Left cardiac atrium (tissue), 4 donors: ENCODE measurements at regions not wholly inside any gene's neighbourhood (a gene's known extent, or its start where the extent isn't known, plus 50 kb on each side); places are given as distances from the start of the nearest gene placed in this dataset.
"Not testable (repeated sequence)": the region's sequence is repeated elsewhere in the genome, so short reads cannot be mapped to it uniquely, and the experiment has no call there.

Experiments
- ATAC-seq, 2 donors: fragments of 200-7000 bp; cut with Tn5 transposase; one replicate each; pipeline ENCODE4 v1.9.1; 2020; ENCODE audit warnings: mild to moderate bottlenecking in 2 of 2, moderate library complexity in 2 of 2
- DNase-seq: peaks from one replicate; pipeline ENCODE4 v3.0.0-alpha.2; 2020
- intact Hi-C, 2 donors: fragments of 100-400 bp; cut with DNase I; formaldehyde crosslinking; loops; one replicate each; pipeline versions ENCODE4 v1.14.1 to v1.15.1; 2022 to 2023
- donor health status: DM: no; HTN: yes; CAD: no.
- donor health status: DM: no; HTN: yes; CAD: no; lungs with severe emphysema.
- donor health status: DM: yes; HTN: yes; CAD: no.
- donor health status: Dilated cardiomyopathy.

DNA sequence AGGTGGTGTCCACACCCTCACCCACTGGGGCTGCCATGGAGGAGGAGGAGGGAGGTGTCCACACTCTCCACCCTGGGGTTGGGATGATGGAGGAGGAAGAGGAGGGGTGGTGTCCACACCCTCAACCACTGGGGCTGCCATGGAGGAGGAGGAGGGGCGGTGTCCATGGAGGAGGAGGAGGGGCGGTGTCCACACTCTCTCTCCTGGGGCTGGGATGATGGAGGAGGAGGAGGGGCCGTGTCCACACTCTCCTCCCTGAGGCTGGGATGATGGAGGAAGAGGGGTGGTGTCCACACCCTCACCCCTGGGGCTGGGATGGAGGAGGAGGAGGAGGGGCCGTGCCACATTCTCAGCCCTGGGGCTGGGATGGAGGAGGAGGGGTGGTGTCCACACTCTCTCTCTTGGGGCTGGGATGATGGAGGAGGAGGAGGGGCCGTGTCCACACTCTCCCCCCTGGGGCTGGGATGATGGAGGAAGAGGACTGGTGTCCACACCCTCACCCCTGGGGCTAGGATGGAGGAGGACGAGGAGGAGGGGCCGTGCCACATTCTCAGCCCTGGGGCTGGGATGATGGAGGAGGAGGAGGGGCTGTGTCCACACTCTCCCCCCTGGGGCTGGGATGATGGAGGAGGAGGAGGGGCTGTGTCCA is 231.7 kb downstream of the CRLF2 start:
- intact Hi-C loops, result no loop called here
- DNase-seq (no peak), ATAC-seq (no peak)

DNA sequence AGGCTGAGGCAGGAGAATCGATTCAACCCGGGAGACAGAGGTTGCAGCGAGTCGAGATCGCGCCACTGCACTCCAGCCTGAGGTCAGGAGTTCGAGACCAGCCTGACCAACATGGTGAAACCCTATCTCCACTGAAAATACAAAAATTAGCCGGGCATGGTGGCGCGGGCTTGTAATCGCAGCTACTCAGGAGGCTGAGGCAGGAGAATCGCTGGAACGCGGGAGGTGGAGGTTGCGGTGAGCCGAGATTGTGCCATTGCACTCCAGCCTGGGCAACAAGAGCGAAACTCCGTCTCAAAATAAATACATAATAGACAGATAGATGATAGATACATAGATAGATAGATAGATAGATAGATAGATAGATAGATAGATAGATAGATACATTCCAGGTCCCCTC is 233.3 kb downstream of the CRLF2 start:
- ATAC-seq, intact Hi-C loops, DNase-seq: not testable (repeated sequence)

DNA sequence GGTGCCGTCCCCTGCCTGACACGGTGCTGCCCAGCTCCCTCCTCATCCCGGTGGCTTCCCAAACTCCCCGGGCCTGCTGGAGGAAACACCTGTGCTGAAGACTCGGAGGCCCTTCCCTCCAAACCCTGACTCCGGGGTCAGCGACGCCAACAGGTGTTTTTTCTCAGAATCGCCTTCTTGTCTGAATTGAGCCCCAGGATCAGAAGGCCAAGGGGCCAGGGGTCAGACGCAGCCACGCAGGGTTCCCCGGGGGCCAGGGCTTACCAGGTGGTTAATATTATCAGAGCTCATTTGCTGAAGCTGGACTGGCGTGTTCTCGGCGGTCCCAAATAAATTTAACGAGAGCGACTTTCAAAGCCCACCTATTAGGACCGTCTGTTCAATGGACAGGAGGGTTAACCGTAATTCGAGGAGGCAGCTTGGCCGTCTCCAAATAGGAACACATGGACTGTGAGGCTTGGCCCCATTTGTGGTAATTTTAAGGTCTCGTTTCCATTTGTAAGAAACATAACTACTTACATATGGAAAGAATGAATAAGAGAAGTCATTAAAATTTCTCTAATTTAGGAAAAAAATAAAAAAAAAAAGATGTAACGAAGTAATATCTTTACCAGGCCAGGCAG is 239.3 kb downstream of the CRLF2 start:
- intact Hi-C loops, result no loop called here
- DNase-seq, result no peak

DNA sequence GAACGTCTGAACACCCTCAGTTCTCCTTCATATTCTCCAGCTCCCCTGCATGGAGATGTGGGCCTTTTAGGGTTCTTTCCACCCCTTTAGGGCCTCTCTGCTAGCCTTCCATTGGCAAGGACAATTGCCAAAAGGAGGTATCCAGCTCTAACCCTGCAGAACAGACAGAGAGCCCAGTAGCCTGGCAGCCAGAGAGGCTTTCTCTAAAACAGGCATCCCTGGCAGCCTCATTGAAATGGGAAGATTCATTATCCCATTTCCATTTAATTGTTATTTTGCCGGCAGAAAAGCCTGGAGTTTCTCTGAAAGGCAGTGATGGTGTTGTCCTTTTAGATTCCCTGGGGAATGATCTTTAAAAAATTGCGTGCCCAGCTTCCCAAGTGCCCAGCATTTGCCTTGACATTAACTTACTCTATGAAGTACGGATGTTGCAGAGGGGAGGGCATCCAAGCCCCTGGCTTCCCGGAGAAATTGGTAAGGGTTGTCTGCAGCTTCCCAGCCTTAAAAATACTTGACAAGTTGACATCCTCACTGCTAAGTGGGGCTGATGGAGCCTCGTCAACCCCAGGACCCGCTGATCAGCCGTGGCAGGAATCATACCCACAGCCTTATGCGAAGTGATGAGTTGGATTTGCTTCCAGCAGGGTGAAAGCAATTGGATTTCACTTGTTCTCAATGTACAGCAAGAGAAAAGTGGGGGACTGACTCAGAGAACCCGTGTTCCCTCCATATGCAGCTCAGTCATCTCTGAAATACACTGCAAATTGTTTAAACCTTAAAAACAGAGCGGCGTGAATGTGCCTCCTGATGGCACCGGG is 244.1 kb downstream of the CRLF2 start:
- DNase-seq (no peak), ATAC-seq (no peak)
- intact Hi-C loops, result no loop called here

More for the DNA sequence above, 239.3 kb downstream of the CRLF2 start:
- ATAC-seq, result no peak

DNA sequence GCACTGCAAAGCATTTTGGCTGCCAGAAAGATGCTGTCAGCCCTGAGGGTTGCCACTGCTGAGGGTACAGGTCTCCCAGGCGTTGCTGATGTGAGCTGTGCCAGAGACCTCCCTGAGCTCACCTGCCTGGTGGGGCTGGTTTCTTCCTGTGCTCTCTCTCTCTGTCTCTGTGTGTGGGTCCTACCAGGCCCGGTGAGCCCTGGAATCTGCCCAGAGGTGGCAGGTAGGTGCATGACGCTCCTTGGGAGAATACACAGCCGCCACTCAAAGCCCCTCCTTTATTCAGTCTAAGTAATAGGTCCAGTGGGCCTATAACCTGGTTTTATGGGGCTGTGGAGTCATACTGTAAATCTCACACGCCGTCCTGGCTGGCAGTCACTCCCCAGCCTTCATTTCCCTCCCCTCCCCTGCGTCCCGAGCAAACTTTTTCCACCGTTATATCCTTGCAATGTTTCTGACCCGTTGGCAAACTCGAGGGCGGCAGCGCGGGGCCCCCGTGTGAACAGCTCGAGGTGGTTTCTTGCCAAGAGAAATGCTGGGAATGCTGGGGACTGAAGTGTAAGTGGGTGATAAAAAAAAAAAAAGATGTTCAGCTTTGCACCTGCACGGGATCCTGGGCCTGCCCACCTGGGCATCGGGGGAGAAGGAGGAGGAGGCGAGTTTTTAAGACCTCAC is 245.9 kb downstream of the CRLF2 start:
- ATAC-seq (no peak), DNase-seq (no peak)
- intact Hi-C loops, result no loop called here

DNA sequence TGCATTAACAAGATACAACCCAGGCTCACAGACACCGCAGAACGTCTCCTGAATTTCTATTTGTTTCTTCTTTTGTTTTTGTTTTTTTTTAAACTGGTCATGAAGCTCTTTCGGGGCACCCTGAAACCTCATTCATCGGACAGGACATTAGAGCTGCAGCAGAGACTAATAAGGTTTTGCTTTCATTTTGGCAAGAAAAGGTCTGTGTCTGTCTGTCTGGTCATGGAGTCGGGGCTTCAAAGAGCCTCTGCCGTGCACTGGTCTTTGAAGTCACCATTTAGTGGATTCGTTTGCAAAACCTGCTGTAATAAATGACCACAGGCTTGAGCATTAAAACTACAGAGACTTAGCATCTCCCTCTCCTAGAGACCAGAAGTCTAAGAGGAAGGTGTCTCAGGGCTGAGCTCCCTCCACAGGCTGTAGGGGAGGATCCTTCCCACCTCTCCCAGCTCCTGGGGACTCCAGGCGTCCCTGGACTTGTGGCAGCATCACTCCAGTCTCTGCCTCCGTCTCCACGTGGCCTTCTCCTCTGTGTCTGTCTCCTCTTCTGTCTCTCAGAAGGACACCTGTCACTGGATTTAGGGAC is 247.5 kb downstream of the CRLF2 start:
- ATAC-seq (no peak), DNase-seq (no peak)
- intact Hi-C loops, result no loop called here

DNA sequence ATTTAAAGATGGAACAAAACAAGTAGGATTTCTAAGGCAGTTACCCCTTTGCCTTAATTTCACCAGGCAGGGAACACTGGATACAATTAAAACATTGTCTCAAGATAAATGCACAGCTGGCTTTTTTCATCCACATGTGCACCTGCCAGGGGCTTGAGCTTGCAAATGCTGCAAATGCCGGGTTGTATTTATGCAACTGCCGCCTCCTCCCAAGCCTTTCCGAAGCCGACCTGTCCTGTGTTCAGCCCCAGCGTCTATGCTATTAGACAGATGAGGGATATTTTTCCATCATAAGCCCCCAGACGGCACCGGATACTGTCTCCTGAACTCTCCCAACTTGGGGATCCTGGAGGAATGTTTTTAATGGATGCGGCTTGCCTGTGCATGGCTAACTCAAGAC is 251.6 kb downstream of the CRLF2 start:
- no peak for ATAC-seq
- no peak for DNase-seq
- intact Hi-C loops, result no loop called here

DNA sequence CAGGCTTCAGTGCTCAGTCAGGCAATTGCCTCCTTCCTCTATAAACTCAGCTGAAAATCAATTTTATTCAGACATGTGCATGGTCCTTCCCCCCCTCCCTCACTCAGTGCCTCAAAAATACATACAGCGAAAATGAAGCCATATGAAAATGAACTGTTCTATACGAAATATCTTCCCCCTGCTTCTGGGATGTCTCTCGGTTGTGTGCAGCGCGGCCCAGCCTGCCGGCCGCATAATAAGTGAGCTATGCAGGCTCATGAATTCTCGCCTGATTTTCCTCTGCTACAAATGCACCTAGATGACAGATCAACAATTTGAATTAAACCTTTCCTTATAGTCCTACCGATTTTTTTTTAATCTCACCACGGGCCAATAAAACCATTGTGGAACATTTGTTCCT is 252.9 kb downstream of the CRLF2 start:
- ATAC-seq (no peak), DNase-seq (no peak)
- intact Hi-C loops, result no loop called here

DNA sequence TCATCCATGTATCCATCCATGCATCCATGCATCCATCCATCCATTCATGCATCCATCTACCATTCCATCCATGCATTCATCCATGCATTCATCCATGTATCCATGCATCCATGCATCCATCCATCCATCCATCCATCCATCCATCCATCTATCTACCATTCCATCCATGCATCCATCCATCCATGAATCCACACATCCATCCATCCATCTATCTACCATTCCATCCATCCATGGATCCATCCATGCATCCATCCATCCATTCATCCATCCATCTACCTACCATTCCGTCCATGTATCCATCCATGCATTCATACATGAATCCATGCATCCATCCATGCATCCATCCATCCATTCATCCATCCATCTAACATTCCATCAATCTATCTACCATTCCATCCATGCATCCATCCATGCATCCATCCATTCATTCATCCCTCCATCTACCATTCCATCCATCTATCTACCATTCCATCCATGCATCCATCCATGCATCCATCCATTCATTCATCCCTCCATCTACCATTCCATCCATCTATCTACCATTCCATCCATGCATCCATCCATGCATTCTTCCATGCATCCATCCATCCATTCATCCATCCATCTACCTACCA is 257.2 kb downstream of the CRLF2 start:
- ATAC-seq, intact Hi-C loops, DNase-seq: not testable (repeated sequence)

DNA sequence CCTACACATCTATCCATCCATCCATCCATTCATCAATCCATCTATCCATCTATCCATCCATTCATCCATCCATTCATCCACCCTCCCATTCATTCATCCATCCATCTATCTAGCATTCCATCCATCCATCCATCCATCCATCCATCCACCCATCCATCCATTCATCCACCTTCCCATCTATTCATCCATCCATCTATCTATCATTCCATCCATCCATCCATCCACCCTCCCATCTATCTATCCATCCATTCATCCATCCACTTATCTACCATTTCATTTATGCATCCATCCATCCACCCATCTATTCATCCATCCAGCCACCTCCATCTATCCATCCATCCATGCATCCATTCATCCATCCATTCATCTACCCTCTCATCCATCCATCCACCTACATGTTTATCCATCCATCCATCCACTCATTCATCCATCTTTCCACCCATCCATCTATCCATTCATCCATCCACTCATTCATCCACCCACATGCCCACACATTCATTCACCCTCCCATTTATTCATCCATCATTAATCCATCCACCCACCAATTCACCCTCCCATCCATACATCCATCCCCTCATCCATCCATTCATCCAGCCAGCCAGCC is 258.5 kb downstream of the CRLF2 start:
- ATAC-seq (no peak), DNase-seq (no peak)
- intact Hi-C loops, result no loop called here

DNA sequence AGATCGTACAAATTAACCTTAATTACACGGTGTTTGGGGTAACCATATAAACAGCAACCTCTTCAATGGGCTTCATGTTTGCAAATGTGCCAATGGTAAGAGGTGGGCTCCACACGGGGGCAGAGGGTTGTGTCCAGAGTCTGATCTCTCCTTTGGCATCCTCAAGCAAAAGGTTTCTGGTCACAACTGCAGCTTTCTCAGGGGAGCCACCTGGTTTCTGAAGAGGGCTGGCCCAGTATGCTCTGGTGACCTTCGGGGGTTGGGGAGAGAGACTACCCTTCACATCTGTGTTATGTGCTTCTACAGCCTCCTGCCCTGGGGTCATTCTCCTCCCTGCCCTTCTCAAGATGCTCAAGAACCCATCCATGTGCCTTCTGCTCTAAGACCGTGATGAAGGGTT is 259.6 kb downstream of the CRLF2 start:
- ATAC-seq (no peak), DNase-seq (no peak)
- intact Hi-C loops, result no loop called here

DNA sequence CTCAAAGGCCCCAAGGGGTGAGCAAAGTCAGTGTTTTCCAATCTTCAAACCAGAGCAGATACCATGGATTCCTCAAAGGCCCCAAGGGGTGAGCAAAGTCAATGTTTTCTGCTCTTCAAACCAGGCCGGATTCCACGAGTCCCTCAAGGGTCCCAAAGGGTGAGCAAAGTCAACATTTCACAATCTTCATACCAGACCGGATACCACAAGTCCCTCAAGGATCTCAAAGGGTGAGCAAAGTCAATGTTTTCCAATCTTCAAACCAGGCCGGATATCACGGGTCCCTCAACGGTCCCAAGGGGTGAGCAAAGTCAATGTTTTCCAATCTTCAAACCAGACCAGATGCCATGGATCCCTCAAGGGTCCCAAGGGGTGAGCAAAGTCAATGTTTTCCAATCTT is 265.2 kb downstream of the CRLF2 start:
- ATAC-seq, DNase-seq, intact Hi-C loops: not testable (repeated sequence)

DNA sequence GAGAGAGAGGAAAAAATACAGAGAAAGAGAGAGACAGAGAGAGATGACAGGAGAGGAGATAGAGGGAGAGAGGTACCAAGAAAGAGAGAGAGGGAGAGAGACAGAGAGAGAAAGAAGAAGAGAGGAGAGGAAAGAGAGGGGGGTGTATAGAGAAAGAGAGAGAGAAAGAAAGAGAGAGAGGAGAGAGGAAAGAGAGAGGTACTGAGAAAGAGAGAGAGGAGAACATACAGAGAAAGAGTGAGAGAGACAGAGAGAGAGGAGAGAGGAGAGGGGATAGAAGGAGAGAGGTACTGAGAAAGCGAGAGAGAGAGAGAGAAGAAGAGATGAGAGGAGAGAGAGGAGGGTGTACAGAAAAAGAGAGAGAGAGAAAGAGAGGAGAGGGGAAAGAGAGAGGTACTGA is 269.4 kb downstream of the CRLF2 start:
- intact Hi-C loops, result no loop called here
- no peak for ATAC-seq
- DNase-seq, result no peak

DNA sequence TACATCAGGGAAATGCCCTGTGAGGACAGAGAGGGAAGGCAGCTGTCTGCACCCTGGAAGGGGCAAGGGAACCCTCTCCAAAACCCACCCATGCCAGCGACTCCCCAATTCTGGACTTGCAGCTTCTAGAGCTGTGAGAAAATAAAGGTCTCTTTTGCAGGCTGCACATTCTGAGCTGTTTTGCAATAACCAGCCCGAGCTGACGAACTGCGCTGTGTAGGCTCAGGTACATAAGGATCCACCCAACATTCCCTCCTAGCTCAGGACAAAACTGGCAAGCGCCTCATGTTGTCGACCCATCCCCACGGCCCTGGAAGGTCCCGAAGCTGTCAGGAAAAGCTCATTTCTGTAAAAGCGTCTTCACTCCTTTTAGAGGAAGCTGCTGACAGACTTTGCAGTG is 271.8 kb downstream of the CRLF2 start:
- ATAC-seq (no peak), DNase-seq (no peak)
- intact Hi-C loops, result no loop called here

DNA sequence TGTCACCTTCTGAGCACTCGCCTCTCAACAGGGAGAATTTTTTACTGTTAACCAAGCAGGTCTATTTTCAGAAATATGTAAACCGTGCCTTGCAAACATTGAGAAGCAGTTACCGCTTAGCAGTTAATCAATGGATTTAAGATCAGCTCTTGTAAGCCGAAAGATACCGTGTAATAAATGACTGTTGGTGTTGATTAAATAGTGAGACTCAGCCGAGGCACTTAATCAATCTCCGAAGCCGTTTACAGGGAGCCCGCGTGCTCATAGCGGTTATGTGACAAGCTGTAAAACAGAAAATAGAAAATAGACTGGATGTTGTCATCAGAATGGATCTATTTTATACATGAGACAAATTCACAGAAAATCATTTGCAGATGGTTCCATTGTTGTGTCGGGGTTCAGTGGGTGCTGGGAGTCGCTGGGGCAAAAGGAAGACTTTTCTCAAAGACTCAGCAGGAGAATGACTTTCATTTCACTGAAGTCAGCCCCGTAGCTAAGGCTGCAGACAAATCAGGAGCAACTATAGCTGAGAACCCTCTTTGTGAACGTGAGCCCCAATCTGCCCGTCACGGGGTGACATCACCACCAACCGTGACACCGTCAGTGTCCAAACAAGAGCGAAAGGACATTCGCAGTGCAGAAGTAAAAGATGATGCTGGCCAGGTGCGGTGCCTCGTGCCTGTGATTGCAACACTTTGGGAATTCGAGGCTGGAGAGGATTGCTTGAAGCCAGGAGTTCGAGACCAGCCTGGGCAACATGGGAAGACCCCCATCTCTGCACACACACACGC is 275.3 kb downstream of the CRLF2 start:
- no peak for DNase-seq
- intact Hi-C loops, result no loop called here
- ATAC-seq, result no peak

DNA sequence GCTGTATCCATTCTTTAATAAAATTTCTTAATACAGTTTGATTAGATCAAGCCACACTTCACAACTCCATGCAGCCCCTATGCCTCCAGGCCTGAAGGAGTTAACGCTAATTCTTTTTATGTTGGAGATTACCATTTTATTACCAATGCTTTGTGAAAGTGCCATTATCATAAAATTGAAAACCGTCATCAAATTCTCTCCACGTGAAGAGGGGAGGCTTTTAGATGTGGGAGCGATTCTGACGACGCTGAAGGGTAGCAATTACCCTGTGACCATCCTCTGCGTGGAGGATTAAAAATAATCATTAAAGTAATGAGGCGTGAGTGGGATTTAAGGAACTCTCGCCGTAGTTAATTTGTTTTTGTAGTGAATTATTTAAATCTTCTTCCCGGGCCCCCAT is 278.8 kb downstream of the CRLF2 start:
- DNase-seq, result no peak
- no peak for ATAC-seq
- intact Hi-C loops, result no loop called here

DNA sequence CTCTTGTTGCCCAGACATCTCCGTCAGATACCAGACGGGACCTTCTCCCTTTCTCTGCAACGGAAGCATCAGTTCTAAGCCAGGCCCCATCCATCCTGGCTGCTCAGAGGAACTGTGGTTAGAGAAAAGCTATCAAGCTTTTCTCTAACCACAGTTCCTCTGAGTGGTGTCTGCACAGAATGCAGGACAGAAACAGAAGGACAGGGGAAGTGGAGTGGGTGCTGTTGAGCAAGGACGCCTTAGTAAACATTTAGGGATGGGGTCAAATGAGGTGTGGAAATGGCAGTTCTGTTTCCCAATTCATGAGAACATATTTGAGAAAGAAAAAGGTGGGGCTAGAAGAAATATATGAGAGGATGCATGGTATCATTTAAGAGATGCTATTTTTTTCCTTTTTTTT is 283.8 kb downstream of the CRLF2 start:
- intact Hi-C loops, result no loop called here
- ATAC-seq, result no peak

DNA sequence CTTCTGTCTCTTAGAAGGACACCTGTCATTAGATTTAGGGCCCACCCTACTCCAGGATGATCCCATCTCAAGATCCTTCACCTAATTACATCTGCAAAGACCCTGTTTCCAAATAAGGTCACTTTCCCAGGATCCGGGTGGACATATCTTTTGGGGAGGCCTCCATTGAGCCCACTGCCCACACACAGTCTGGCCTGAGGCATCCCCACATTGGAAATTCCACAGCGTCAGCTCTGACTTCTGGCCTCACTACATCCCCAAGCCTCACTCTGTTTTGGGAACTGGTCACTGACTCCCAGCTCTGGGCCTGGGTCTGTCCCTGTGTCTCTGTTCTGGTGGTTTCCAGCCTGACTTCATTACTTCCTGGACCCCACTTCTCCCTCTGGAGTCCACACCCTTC is 285.5 kb downstream of the CRLF2 start:
- ATAC-seq, result no peak
- DNase-seq, result no peak
- intact Hi-C loops, result no loop called here

More for the DNA sequence above, 283.8 kb downstream of the CRLF2 start:
- no peak for DNase-seq
